Loucy (cell line): ENCODE measurements at regions not wholly inside any gene's neighbourhood (a gene's known extent, or its start where the extent isn't known, plus 50 kb on each side); places are given as distances from the start of the nearest gene placed in this dataset.
"Not testable (repeated sequence)": the region's sequence is repeated elsewhere in the genome, so short reads cannot be mapped to it uniquely, and the experiment has no call there.

Experiments used
- H2AFZ ChIP-seq: fragments of 200-600 bp; sonication (generic); 2 replicates; pipeline ENCODE4 v1.6.0; 2016; ENCODE audit warnings: antibody characterized with exemption, mild to moderate bottlenecking, low read length, moderate library complexity
- H3F3A ChIP-seq: fragments of 200-600 bp; 2 replicates; pipeline ENCODE4 v1.6.0; 2016; ENCODE audit warnings: antibody characterized with exemption, low read depth, mild to moderate bottlenecking
- H3K27me3 ChIP-seq: fragments of 200-600 bp; sonication (generic); 2 replicates; pipeline ENCODE4 v1.6.1; 2014; ENCODE audit warnings: low read length, mild to moderate bottlenecking; ENCODE audit not compliant: insufficient read depth, poor library complexity, severe bottlenecking
- H3K36me3 ChIP-seq: fragments of 200-600 bp; sonication (generic); 2 replicates; pipeline ENCODE4 v1.6.1; 2016; ENCODE audit warnings: low read length; ENCODE audit not compliant: insufficient read depth
- H3K4me1 ChIP-seq: fragments of 200-600 bp; sonication (generic); 2 replicates; pipeline ENCODE4 v1.5.1; 2014; ENCODE audit warnings: low read length, mild to moderate bottlenecking; ENCODE audit not compliant: insufficient read depth, poor library complexity, severe bottlenecking
- H3K4me2 ChIP-seq: fragments of 200-600 bp; sonication (generic); 2 replicates; pipeline ENCODE4 v1.6.0; 2014; ENCODE audit warnings: antibody characterized with exemption, low read length, low read depth, mild to moderate bottlenecking; ENCODE audit not compliant: poor library complexity, severe bottlenecking
- H3K4me3 ChIP-seq: fragments of 200-600 bp; sonication (generic); 2 replicates; pipeline ENCODE4 v1.5.1; 2014; ENCODE audit warnings: low read length, mild to moderate bottlenecking, mixed read lengths; ENCODE audit not compliant: poor library complexity, severe bottlenecking
- H3K79me2 ChIP-seq: fragments of 200-600 bp; sonication (generic); 2 replicates; pipeline ENCODE4 v1.6.1; 2014; ENCODE audit warnings: low read length; ENCODE audit not compliant: insufficient read depth
- H3K9ac ChIP-seq: fragments of 200-600 bp; sonication (generic); 2 replicates; pipeline ENCODE4 v1.6.0; 2014; ENCODE audit warnings: mild to moderate bottlenecking, low read depth, low read length, moderate library complexity; ENCODE audit not compliant: poor library complexity, severe bottlenecking
- H3K9me2 ChIP-seq: fragments of 200-600 bp; sonication (generic); replicated peaks from 2 replicates; pipeline ENCODE4 v1.6.1; 2016; ENCODE audit warnings: low read depth, low read length, mixed read lengths
- H3K9me3 ChIP-seq: fragments of 200-600 bp; sonication (generic); 2 replicates; pipeline ENCODE4 v1.6.1; 2014; ENCODE audit warnings: mild to moderate bottlenecking, antibody characterized with exemption, low read length, low read depth; ENCODE audit not compliant: insufficient read depth
- H4K20me1 ChIP-seq: fragments of 200-600 bp; sonication (generic); 2 replicates; pipeline ENCODE4 v1.6.0; 2014; ENCODE audit warnings: antibody characterized with exemption, low read length, mild to moderate bottlenecking; ENCODE audit not compliant: insufficient read depth, poor library complexity, severe bottlenecking
- CTCF ChIP-seq: fragments of 200-600 bp; sonication (generic); conservative IDR thresholded peaks from 2 replicates; pipeline ENCODE4 v1.5.1; 2014; ENCODE audit warnings: mild to moderate bottlenecking, antibody characterized with exemption, low read length
- EZH2phosphoT487 ChIP-seq: fragments of 200-600 bp; IDR thresholded peaks from 2 replicates; pipeline ENCODE4 v1.6.1; 2018; ENCODE audit warnings: antibody characterized with exemption, mild to moderate bottlenecking, moderate library complexity, borderline replicate concordance

DNA sequence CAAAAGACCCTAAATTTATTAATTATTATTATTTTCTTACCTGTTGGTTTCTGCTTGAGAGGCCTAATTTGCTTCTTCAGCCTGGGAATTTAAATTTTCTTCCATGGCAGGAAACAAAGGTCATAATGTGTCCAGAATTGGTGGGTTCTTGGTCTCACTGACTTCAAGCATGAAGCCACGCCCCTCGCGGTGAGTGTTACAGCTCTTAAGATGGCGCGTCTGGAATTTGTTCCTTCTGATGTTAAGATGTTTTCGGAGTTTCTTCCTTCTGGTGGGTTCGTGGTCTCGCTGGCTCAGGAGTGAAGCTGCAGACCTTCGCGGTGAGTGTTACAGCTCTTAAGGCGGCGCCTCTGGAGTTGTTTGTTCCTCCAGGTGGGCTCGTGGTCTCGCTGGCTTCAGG is 998.7 kb upstream of the SPRY2 start:
- peak overlapping the region; percentile 78 for H3K9ac ChIP-seq
- not testable (repeated sequence) for H3K36me3 ChIP-seq, H3K27me3 ChIP-seq, H3F3A ChIP-seq, H3K4me1 ChIP-seq, H3K9me3 ChIP-seq, H4K20me1 ChIP-seq, H3K9me2 ChIP-seq
- peak overlapping the region; percentile 77 for H3K4me3 ChIP-seq
- H3K79me2 ChIP-seq: peaks cover 15% of the 10 kb centered on the region; the same call in 1 of the 2 replicates
- peak overlapping the region; percentile 85 for H3K4me2 ChIP-seq
- peak overlapping the region; percentile 60; the same call in 1 of the 2 replicates for H2AFZ ChIP-seq

DNA sequence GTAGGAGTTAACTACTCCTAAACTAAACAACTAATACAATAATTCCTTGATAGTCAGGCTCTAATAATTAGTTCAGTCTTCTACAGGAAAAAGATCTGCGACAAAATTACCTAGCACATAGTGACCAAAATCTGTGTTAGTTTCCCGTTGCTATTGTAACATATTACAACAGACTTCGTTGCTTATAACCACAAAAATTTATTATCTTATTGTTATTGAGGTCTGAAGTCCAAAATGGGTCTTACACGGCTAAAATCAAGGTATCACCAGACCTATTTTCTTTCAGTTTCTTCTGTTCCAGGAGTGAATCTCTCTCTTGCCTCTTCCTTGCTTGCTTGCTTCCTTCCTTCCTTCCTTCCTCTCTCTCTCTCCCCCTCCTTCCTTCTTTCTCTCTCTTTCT is 993.6 kb upstream of the SPRY2 start:
- H3F3A ChIP-seq: no peaks in the 10 kb centered on the region
- H3K9me3 ChIP-seq: peaks cover 13% of the 10 kb centered on the region; the same call in 1 of the 2 replicates
- H2AFZ ChIP-seq: no peak overlapping the region
- H3K9ac ChIP-seq: no peak overlapping the region
- H3K36me3 ChIP-seq: no peaks in the 10 kb centered on the region; the same call in 1 of the 2 replicates
- H3K4me2 ChIP-seq: no peak overlapping the region
- no peaks in the 10 kb centered on the region for H3K9me2 ChIP-seq
- H3K4me1 ChIP-seq: peaks cover 5% of the 10 kb centered on the region
- TF ChIP-seq CTCF (no peak), EZH2phosphoT487 (no peak)
- H3K79me2 ChIP-seq: peaks cover 15% of the 10 kb centered on the region; the same call in 1 of the 2 replicates
- H3K27me3 ChIP-seq: no peaks in the 10 kb centered on the region
- H3K4me3 ChIP-seq: no peak overlapping the region
- H4K20me1 ChIP-seq: no peaks in the 10 kb centered on the region

- Histone ChIP-seq H3K4me2 (no peak overlapping the region), H2AFZ (no peak overlapping the region), H3K79me2 (no peaks in the 10 kb centered on the region), H3K4me1 (no peaks in the 10 kb centered on the region), H3K9me2 (no peaks in the 10 kb centered on the region), H3F3A (no peaks in the 10 kb centered on the region), H4K20me1 (no peaks in the 10 kb centered on the region), H3K27me3 (no peaks in the 10 kb centered on the region), H3K36me3 (no peaks in the 10 kb centered on the region), H3K9me3 (peaks cover 13% of the 10 kb centered on the region; the same call in 1 of the 2 replicates), H3K4me3 (no peak overlapping the region), H3K9ac (no peak overlapping the region)
- no peak for TF ChIP-seq EZH2phosphoT487
- TF ChIP-seq CTCF: no peak
Measured at GRCh38 chr13:81326913-81327312, 986.0 kb upstream of the SPRY2 start.

- Histone ChIP-seq H3K79me2 (no peaks in the 10 kb centered on the region), H3F3A (no peaks in the 10 kb centered on the region), H2AFZ (no peak overlapping the region), H3K36me3 (no peaks in the 10 kb centered on the region), H3K4me2 (no peak overlapping the region), H3K4me1 (no peaks in the 10 kb centered on the region), H3K9me3 (no peaks in the 10 kb centered on the region), H4K20me1 (no peaks in the 10 kb centered on the region), H3K9me2 (no peaks in the 10 kb centered on the region), H3K4me3 (no peak overlapping the region), H3K27me3 (no peaks in the 10 kb centered on the region), H3K9ac (no peak overlapping the region)
- TF ChIP-seq CTCF: no peak
- no peak for TF ChIP-seq EZH2phosphoT487
Measured at GRCh38 chr13:81320516-81320915, 979.6 kb upstream of the SPRY2 start.
